Immature natural killer cell (primary cell): ENCODE measurements at regions not wholly inside any gene's neighbourhood (a gene's known extent, or its start where the extent isn't known, plus 50 kb on each side); places are given as distances from the start of the nearest gene placed in this dataset.

ENCODE experiments used
- DNase-seq, 3 donors: peaks; one replicate each; pipeline ENCODE4 v3.0.0; 2022; ENCODE audit warnings: mixed read lengths in 1 of 3
- H3K27ac Mint-ChIP-seq, 6 donors: one replicate each; pipeline ENCODE4 v1.8.0; 2020; ENCODE audit warnings: mixed read lengths in 6 of 6, mild to moderate bottlenecking in 5 of 6, inconsistent platforms in 4 of 6, moderate library complexity in 3 of 6
- H3K27me3 Mint-ChIP-seq, 3 donors: one replicate each; pipeline ENCODE4 v1.8.0; 2020 to 2021; ENCODE audit warnings: low read depth in 3 of 3, mild to moderate bottlenecking in 3 of 3, mixed read lengths in 3 of 3, moderate library complexity in 3 of 3, inconsistent platforms in 1 of 3
- H3K36me3 Mint-ChIP-seq, 3 donors: one replicate each; pipeline ENCODE4 v1.8.0; 2020; ENCODE audit warnings: mixed read lengths in 3 of 3, inconsistent platforms in 2 of 3, mild to moderate bottlenecking in 2 of 3
- H3K4me1 Mint-ChIP-seq, 2 donors: one replicate each; pipeline ENCODE4 v1.8.0; 2020; ENCODE audit warnings: inconsistent platforms in 2 of 2, mild to moderate bottlenecking in 2 of 2, mixed read lengths in 2 of 2, moderate library complexity in 1 of 2
- H3K4me3 Mint-ChIP-seq, 5 donors: one replicate each; pipeline ENCODE4 v1.8.0; 2020; ENCODE audit warnings: mild to moderate bottlenecking in 5 of 5, mixed read lengths in 5 of 5, inconsistent platforms in 3 of 5, moderate library complexity in 3 of 5
- H3K9me3 Mint-ChIP-seq, 6 donors: one replicate each; pipeline ENCODE4 v1.8.0; 2020; ENCODE audit warnings: mild to moderate bottlenecking in 6 of 6, mixed read lengths in 6 of 6, inconsistent platforms in 4 of 6, moderate library complexity in 3 of 6

GRCh38 chr6:139653111-139653510 lies 278.7 kb upstream of the CITED2 start:
- no peaks in the 10 kb centered on the region for H3K9me3 Mint-ChIP-seq
- no peak for DNase-seq
- no peaks in the 10 kb centered on the region for H3K36me3 Mint-ChIP-seq
- H3K27me3 Mint-ChIP-seq = peaks cover 0 to 3% (median 3%) of the 10 kb centered on the region in 3 donors
- H3K27ac Mint-ChIP-seq = no peak overlapping the region
- no peak overlapping the region for H3K4me3 Mint-ChIP-seq
- no peaks in the 10 kb centered on the region for H3K4me1 Mint-ChIP-seq

GRCh38 chr6:139650941-139651340 lies 276.5 kb upstream of the CITED2 start:
- no peak overlapping the region for H3K4me3 Mint-ChIP-seq
- H3K4me1 Mint-ChIP-seq = no peaks in the 10 kb centered on the region
- DNase-seq = no peak
- H3K27me3 Mint-ChIP-seq = peaks cover 0 to 3% (median 0%) of the 10 kb centered on the region in 3 donors
- H3K27ac Mint-ChIP-seq = no peak overlapping the region
- peaks cover 0 to 8% (median 0%) of the 10 kb centered on the region in 3 donors for H3K36me3 Mint-ChIP-seq
- peaks cover 0 to 2% (median 0%) of the 10 kb centered on the region in 6 donors for H3K9me3 Mint-ChIP-seq

GRCh38 chr6:139649732-139650131 lies 275.3 kb upstream of the CITED2 start:
- Mint-ChIP-seq H3K4me3 (no peak overlapping the region), H3K27me3 (peaks cover 0 to 2% (median 0%) of the 10 kb centered on the region in 3 donors), H3K36me3 (peaks cover 0 to 8% (median 0%) of the 10 kb centered on the region in 3 donors), H3K4me1 (no peaks in the 10 kb centered on the region), H3K9me3 (peaks cover 0 to 2% (median 0%) of the 10 kb centered on the region in 6 donors), H3K27ac (no peak overlapping the region)
- DNase-seq = no peak

GRCh38 chr6:139649128-139649527 lies 274.7 kb upstream of the CITED2 start:
- peaks cover 0 to 8% (median 0%) of the 10 kb centered on the region in 3 donors for H3K36me3 Mint-ChIP-seq
- H3K27ac Mint-ChIP-seq = no peak overlapping the region
- H3K27me3 Mint-ChIP-seq = peaks cover 0 to 2% (median 0%) of the 10 kb centered on the region in 3 donors
- H3K4me3 Mint-ChIP-seq = no peak overlapping the region
- no peak for DNase-seq
- no peaks in the 10 kb centered on the region for H3K4me1 Mint-ChIP-seq
- H3K9me3 Mint-ChIP-seq = peaks cover 0 to 2% (median 0%) of the 10 kb centered on the region in 6 donors

GRCh38 chr6:139648430-139649000 lies 274.1 kb upstream of the CITED2 start:
- Mint-ChIP-seq H3K27me3 (peaks cover 0 to 2% (median 0%) of the 10 kb centered on the region in 3 donors), H3K36me3 (peaks cover 0 to 8% (median 0%) of the 10 kb centered on the region in 3 donors), H3K27ac (no peak overlapping the region), H3K4me1 (no peaks in the 10 kb centered on the region), H3K9me3 (peaks cover 0 to 2% (median 0%) of the 10 kb centered on the region in 6 donors), H3K4me3 (no peak overlapping the region)
- DNase-seq = no peak

GRCh38 chr6:139647841-139648240 lies 273.4 kb upstream of the CITED2 start:
- peaks cover 0 to 5% (median 0%) of the 10 kb centered on the region in 3 donors for H3K27me3 Mint-ChIP-seq
- no peak for DNase-seq
- no peak overlapping the region for H3K4me3 Mint-ChIP-seq
- no peak overlapping the region for H3K27ac Mint-ChIP-seq
- H3K9me3 Mint-ChIP-seq = peaks cover 0 to 2% (median 0%) of the 10 kb centered on the region in 6 donors
- no peaks in the 10 kb centered on the region for H3K4me1 Mint-ChIP-seq
- peaks cover 0 to 8% (median 0%) of the 10 kb centered on the region in 3 donors for H3K36me3 Mint-ChIP-seq

- no peak overlapping the region for H3K4me3 Mint-ChIP-seq
- H3K27ac Mint-ChIP-seq = no peak overlapping the region
- H3K36me3 Mint-ChIP-seq = peaks cover 0 to 8% (median 0%) of the 10 kb centered on the region in 3 donors
- peaks cover 0 to 2% (median 0%) of the 10 kb centered on the region in 6 donors for H3K9me3 Mint-ChIP-seq
- no peak for DNase-seq
- no peaks in the 10 kb centered on the region for H3K4me1 Mint-ChIP-seq
- H3K27me3 Mint-ChIP-seq = peaks cover 0 to 6% (median 0%) of the 10 kb centered on the region in 3 donors
Observed at GRCh38 chr6:139647016-139647415, 272.6 kb upstream of the CITED2 start.

GRCh38 chr6:139644821-139645220 lies 270.4 kb upstream of the CITED2 start:
- Mint-ChIP-seq H3K4me3 (no peak overlapping the region), H3K27me3 (peaks cover 0 to 6% (median 5%) of the 10 kb centered on the region in 3 donors), H3K4me1 (peaks cover 14 to 18% of the 10 kb centered on the region in 2 donors), H3K27ac (no peak overlapping the region), H3K36me3 (peaks cover 0 to 8% (median 0%) of the 10 kb centered on the region in 3 donors), H3K9me3 (peaks cover 0 to 2% (median 0%) of the 10 kb centered on the region in 6 donors)
- DNase-seq = no peak

- no peak overlapping the region for H3K4me3 Mint-ChIP-seq
- H3K9me3 Mint-ChIP-seq = peaks cover 0 to 2% (median 0%) of the 10 kb centered on the region in 6 donors
- H3K27ac Mint-ChIP-seq = no peak overlapping the region
- no peak for DNase-seq
- H3K4me1 Mint-ChIP-seq = peaks cover 18 to 23% of the 10 kb centered on the region in 2 donors
- peaks cover 0 to 10% (median 5%) of the 10 kb centered on the region in 3 donors for H3K27me3 Mint-ChIP-seq
- peaks cover 0 to 8% (median 0%) of the 10 kb centered on the region in 3 donors for H3K36me3 Mint-ChIP-seq
Observed at GRCh38 chr6:139643986-139644385, 269.5 kb upstream of the CITED2 start.

GRCh38 chr6:139642346-139642745 lies 267.9 kb upstream of the CITED2 start:
- H3K4me3 Mint-ChIP-seq = no peak overlapping the region

GRCh38 chr6:139641376-139641775 lies 266.9 kb upstream of the CITED2 start:
- DNase-seq = no peak
- Mint-ChIP-seq H3K4me1 (peaks cover 18 to 23% of the 10 kb centered on the region in 2 donors), H3K27me3 (peaks cover 0 to 14% (median 4%) of the 10 kb centered on the region in 3 donors), H3K9me3 (peaks cover 0 to 1% (median 0%) of the 10 kb centered on the region in 6 donors), H3K4me3 (no peak overlapping the region), H3K36me3 (peaks cover 0 to under 1% (median 0%) of the 10 kb centered on the region in 3 donors), H3K27ac (no peak overlapping the region)

More at GRCh38 chr6:139642346-139642745, 267.9 kb upstream of the CITED2 start:
- Mint-ChIP-seq H3K9me3 (peaks cover 0 to 2% (median 0%) of the 10 kb centered on the region in 6 donors), H3K4me1 (peaks cover 18 to 23% of the 10 kb centered on the region in 2 donors), H3K27me3 (peaks cover 0 to 14% (median 4%) of the 10 kb centered on the region in 3 donors), H3K36me3 (peaks cover 0 to 8% (median 0%) of the 10 kb centered on the region in 3 donors), H3K27ac (no peak overlapping the region)
- DNase-seq = no peak

GRCh38 chr6:139640921-139641320 lies 266.5 kb upstream of the CITED2 start:
- peaks cover 18 to 23% of the 10 kb centered on the region in 2 donors for H3K4me1 Mint-ChIP-seq
- DNase-seq = no peak
- H3K27me3 Mint-ChIP-seq = peaks cover 0 to 14% (median 4%) of the 10 kb centered on the region in 3 donors
- no peaks in the 10 kb centered on the region for H3K36me3 Mint-ChIP-seq
- H3K9me3 Mint-ChIP-seq = peaks cover 0 to 1% (median 0%) of the 10 kb centered on the region in 6 donors
- no peak overlapping the region for H3K27ac Mint-ChIP-seq
- peak overlapping the region; percentile 50 to 69 (median 52) for H3K4me3 Mint-ChIP-seq

- Mint-ChIP-seq H3K4me1 (peaks cover 18 to 23% of the 10 kb centered on the region in 2 donors), H3K4me3 (peak overlapping the region; percentile 50 to 69 (median 52)), H3K36me3 (no peaks in the 10 kb centered on the region), H3K27ac (no peak overlapping the region), H3K27me3 (peaks cover 0 to 14% (median 4%) of the 10 kb centered on the region in 3 donors), H3K9me3 (peaks cover 0 to 1% (median 0%) of the 10 kb centered on the region in 6 donors)
- peak; percentile 23 to 39 (median 36) for DNase-seq
Observed at GRCh38 chr6:139640448-139640847, 266.0 kb upstream of the CITED2 start.

GRCh38 chr6:139639507-139639906 lies 265.1 kb upstream of the CITED2 start:
- Mint-ChIP-seq H3K9me3 (no peaks in the 10 kb centered on the region), H3K27me3 (peaks cover 2 to 14% (median 4%) of the 10 kb centered on the region in 3 donors), H3K4me3 (peak overlapping the region in 1 of 5 donors; percentile 27), H3K4me1 (peaks cover 18 to 23% of the 10 kb centered on the region in 2 donors), H3K36me3 (no peaks in the 10 kb centered on the region), H3K27ac (no peak overlapping the region)
- no peak for DNase-seq
